Stimulated activated CD8-positive, alpha-beta memory T cell treated with anti-CD3 and anti-CD28 coated beads, Interleukin-4, amount 100 ng/mL, for 24 hours (primary cell): ENCODE measurements at regions not wholly inside any gene's neighbourhood (a gene's known extent, or its start where the extent isn't known, plus 50 kb on each side); places are given as distances from the start of the nearest gene placed in this dataset.

ENCODE experiments used
- DNase-seq: peaks from one replicate; pipeline ENCODE4 v3.0.0-alpha.2; 2020; ENCODE audit warnings: low read depth

DNA sequence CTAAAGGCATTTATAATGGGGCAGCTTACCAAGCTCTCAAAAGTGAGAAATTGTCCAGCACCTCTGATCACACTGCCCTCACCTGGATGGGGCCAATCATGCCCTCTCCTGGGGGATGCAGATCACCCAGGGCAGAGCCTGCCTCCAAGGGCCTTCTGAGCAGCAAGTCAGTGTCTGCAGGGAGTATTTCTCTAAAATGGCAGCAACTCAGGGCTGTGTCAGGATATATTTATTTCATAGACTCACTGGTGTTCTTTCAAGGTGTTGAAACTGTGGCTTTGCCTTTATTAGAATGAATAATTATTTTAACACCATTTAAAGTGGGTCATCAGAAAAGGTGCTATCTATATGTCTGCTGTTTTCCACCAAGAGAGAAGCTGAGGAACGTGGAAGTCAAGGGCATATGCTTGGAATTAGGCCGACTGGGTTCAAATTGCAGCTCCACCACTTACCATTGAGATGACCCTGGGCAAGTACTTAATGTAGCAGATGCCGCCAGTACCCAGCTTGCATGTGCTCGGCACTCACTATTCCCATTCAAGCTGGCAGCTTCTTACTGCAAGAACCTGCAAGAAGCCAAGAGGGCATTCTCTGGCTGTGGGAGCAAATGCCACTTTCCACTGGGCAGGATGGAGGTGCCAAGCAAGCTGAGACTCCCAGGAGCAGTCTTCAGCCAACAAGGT lies 590.0 kb downstream of the BCOR start:
- no peak for DNase-seq

DNA sequence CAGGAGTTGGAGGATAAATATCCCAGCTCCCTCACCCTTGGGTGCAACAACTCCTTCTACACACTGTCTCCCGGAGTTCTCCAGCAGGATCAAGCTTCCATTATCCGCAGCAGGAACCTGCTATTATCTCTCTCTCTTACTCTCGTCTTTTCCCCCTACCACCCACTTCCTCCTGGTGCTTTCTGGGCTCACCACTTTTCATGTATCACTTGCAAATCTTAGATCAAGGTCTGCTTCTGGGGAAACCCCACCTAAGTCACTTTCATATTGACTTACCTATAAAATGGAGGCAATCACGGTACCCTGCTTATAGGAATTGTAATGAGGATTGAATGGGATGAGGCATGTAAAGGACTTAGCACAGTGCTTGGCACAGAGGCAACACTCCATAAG lies 589.5 kb downstream of the BCOR start:
- DNase-seq: no peak

DNA sequence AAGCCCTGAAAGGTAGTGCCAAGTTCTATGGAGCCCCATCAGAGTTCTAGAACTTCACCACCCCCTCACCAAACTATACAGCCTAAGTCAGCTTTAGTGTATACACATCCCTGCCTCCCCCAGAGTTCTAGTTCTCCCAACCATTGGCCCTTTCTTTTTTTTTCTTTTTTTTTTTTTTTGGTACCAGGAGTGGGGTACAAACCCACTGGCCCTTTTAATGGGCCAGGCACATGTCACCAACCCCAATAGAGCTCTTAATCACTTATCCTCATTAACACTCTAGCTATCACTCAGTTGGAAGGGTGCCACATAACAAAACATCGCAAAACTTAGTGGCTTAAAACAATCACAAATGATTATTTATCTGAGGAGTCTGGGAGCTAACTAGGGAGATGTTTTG lies 588.6 kb downstream of the BCOR start:
- DNase-seq: no peak

DNA sequence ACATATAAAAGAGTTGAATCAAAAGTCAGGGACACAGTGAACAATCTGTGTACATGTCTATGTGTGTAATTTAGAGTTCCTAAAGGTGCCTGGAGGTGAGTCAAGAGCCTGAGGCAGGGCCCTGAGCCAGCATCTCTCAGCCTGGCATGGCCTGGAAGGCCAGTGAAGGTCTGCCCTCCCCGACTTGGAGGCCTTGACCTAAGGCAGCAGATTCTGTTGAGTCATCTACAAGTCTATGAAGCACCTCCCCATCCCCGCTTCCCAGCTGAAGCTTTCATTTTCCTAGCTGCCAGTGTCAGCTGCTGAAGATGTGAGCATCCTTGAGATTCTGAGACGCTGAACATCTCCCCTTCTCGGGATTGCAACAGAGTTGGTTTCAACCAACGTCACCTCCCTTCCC lies 583.9 kb downstream of the BCOR start:
- DNase-seq: no peak

DNA sequence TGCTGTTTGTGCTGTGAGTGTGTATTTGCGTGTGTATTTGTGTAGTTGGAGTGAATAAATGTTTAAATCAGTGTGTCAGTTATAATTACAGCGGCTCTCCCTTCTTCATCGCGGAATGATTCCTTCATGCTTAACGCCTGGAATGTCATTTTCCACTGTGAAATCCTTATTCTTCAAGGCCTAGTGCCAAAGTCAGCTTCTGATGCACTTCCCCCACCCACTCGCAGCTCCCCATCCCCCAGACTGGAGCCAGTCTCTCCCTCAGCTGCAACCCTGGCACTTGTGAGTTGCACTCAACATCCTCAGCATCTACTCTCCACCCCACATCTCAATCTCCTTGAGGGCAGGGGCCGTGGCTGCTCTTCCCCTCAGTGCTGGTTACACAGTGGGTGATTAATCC lies 583.0 kb downstream of the BCOR start:
- no peak for DNase-seq

DNA sequence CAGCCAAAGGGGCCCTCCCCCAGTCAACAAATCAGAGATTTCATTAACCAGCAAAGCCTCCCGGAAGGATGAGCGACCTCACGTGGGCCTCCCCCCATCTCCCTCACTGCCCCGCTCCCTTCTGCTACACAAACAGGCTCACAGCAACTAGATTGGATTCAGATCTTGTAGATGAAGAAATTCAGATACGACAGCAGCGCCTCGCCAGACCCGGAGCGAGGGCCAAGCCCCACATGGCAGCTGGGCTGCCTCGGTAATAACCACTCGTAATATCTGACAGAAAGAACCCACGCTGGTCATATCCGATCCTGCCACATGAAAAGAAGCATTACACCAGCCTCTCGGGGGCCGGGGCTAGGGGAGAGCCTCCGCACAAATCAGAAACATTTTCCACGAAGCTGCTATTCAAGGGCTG lies 581.3 kb downstream of the BCOR start:
- DNase-seq: no peak

DNA sequence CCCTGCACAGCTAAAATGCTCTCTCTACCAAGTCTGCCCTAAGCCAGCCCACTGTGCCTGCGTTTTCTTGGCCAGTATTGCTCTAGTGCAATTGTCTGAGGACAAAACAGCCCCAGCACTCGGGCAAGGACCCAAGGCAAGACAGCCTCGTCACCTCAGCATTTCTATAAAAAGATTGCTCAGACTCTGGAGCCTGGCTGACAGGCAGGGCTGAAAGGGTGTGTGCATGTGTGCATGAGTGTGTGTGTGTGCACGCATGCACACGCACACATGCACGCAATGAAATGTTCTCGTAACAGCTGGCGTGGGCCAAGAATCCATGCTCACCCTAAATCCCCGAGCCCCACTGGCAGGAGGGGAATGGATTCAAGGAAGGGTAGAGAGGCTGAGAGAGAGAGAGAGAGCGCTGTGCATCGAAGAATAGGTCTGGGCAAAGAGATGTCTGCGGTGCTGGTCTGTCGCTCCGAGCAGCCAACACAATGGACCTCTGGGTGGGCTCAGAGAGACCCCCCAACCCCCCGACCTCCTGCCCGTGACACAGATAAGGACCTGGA lies 579.2 kb downstream of the BCOR start:
- DNase-seq: no peak

DNA sequence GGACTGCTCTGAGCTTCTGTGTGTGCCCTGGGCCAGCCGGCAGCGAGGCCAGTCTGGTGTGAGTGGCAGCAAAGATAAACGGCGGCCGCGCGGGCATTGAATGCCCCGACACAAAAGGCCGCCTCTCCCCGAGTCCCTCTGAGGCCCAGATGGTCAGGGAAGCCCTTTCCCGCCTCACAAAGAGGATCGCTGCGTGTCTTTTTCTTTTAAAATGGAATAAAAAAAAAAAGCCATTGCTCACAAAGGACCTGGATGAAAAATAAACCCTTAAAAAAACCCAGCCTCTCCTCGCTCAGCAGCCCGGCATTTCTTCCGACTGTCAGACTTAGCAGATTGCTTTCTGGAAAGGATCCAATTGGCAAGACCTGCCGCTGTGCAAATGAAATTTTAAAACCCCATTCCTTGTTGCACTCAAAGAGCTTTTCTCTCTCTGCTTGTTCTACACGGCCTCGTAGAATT lies 578.7 kb downstream of the BCOR start:
- no peak for DNase-seq

DNA sequence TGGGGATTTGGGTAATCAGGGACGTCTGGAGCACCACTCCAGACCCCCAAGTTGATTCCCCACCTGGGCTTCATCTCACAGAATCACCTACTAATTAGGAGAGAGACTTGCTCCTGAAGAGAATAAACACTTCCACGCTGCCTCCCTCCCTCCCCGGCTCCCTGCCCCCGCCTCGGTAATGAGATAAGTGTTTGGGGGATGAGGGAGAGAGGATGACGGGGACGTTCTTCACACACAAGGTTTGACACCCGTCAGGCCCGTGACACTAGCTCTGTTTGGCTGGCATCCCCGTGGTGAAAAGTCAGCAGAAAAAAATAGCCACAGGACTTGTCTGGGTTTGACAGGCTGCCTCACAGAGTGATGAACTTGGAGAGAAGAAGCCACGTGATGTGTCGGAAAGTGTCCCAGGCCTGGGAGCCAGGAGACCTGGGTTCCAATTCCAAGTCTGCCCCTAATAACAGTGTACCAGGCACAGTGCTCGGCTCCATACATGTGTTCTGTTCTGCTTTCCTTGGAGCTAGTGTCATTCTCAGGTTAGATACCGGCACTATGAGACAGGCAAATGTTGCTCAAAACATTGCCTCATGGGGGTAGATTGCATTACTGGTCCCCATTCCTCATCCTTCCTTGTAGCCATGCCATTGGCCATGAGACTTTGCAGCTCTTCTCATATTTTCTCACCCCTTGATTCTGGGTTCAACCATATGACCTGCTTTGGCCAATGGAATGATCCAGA lies 578.0 kb downstream of the BCOR start:
- DNase-seq: no peak

DNA sequence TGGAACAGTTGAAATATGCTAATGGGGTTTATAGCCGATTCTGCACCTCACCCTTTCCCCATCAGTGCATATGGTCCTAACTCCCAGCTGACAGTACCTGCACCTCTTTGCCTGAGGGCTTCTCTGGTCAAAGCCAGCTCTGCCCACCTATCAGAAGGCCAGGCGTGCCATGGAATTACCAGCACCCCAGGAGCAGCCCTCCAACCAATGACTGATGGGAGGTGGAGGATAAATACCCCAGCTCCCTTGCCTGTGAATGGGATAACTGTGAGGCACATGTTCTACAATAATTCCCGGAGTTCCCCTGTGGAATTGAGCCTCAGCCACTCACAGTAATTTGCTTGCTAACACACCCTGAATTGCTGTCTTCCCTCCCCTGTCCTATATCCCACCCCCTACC lies 572.0 kb downstream of the BCOR start:
- no peak for DNase-seq

DNA sequence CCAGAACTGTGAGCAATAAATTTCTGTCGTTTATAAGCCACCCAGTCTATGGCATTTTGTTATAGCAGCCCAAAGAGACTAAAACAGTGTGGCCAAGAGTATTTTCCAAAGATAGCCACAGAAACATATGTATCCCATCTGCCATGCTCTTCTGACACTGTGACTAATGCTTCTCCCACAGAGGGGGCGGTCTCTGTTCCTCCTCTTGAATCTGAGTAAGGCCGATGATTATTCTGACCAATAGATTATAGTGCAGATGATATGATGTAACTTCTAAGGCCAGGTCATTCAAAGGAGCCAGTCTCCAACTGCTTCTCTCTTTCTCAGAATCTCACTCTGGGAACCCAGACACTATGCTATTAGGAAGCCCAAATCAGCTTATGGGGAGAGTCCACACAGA lies 570.7 kb downstream of the BCOR start:
- DNase-seq: no peak

DNA sequence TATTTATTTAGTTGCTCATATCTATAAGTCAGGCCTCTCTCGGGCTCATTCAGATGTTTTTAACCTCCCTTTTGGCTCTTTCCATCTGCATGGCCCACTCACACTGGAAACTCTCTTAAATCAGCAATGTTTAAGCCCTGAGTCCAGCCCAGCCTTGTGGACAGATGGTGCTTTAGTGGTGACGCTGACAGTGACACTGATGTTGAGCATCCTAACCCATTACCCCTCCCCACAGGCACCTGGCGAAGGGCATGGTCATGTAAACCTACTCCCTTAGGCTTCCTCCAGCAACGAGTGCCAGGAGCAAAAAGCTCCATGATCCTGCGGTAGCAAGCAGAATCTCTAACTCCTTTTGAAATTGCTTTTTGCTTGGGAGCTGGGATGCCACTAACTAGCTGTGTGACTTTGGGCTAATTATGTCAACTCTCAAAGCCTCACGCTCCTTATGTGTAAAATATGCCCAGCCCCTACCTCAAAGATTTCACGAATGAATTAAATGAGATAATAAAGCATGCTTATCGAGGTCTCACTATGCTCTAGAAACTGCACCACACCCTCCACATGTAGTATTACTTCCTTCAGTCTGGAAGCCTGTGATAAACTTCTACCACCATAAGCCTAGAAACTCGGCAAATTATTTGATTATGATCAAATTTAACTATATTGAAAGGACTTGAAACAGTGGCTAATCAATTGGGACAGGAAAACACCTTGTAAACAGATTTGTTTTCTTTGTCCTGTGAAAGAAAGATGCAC lies 569.4 kb downstream of the BCOR start:
- no peak for DNase-seq

DNA sequence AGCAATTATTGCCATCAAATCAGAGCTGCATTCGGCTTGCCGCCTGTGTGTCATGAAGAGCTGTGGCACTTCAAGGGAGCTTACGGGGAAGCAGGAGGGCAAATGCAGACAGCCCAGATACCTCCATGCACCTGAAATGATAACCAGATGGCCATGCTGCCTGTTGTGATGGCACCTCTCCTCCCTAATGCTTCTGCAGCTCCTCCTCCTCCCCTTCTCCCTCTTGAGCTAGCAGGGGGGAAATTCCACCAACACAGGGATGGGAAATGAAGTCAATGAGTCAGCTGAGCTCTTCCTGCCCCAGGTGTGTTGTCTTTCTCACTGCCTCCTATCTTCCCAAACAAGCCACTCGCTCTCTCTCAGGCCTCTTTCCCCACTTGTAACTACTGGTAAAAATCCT lies 565.0 kb downstream of the BCOR start:
- no peak for DNase-seq

DNA sequence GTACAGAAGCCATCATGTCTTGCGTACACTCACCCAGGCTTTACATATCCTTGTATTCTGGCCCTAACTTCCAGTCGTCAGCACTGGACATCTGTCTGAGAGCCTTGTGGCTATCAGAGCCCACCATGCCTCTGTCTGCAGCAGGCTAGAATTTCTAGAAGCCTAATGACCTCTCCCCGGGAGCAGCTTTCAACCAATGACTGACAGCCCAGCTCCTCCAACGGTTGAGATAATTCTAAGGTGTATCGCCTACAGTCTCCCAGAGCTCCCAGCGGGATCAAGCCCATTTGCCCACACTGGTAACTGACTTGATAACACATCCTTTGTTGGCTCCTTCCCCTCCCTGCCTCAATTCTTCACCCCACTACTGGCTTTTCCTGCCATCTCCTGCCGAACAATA lies 562.8 kb downstream of the BCOR start:
- DNase-seq: no peak

DNA sequence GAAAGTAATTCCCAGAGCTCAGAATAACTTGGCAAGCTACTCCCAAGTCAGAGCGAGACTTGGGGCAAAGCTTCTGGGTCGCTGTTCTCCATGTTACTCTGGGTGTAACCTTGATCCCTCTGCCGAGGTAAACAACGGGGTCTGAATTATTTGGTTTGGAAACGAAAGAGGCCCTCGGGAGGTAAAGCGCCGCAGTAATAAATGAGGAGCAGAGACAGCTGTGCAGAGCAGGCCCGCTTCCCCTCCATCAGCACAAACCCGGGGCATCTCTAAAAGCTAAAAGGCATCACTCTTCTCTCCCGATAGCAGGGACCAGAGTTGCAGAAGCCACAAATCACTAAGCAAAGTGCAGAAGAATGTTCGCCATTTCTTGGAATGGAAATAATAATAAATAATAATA lies 561.5 kb downstream of the BCOR start:
- DNase-seq: no peak

DNA sequence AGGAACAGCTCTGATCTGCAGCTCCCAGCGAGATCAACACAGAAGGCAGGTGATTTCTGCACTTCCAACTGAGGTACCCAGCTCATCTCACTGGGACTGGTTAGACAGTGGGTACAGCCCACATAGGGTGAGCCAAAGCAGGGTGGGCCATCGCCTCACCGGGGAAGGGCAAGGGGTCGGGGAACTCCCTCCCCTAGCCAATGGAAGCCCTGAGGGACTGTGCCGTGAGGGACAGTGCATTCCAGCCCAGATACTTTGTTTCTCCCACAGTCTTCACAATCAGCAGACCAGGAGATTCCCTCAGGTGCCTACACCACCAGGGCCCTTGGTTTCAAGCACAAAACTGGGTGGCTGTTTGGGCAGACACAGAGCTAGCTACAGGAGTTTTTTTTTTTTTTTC lies 555.9 kb downstream of the BCOR start:
- DNase-seq: no peak

DNA sequence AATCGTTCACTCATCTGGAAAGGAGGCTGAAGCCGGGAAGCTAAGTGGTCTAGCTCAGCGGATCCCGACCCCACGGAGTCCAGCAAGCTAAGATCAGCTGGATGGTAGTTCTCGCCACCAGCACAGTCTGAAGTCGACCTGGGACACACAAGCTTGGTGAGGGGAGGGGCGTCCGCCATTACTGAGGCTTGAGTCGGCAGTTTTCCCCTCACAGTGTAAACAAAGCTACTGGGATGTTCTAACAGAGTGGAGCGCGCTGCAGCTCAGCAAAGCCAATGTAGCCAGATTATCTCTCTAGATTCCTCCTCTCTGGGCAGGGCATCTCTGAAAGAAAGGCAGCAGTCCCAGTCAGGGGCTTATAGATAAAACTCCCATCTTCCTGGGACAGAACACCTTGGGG lies 555.4 kb downstream of the BCOR start:
- no peak for DNase-seq

DNA sequence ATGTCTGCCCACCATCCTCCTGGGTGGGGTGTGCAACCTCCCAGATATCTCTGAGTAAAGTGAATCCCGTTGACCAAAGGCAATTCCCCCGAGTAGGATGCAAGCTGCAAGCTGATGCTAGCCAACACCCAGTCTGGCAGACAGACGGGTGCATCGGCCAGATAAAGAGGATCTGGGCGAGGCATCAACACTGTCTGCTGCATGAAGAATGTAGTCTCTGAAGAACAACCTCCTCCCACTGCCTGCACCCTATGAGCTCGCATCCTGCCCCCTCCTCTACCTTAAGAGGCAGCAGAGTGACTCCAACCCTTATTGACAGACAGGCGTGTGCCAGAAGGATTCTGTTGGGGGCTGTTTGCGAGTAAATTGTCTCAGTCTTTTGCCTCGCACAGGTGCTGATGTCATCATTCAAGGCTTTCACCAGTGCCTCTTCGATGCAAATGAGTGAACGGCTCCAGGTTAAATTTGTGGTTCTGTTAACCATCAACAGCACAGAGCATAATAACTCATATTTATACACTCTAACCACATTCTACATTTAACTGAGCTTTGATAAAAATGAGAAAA lies 546.9 kb downstream of the BCOR start:
- no peak for DNase-seq

DNA sequence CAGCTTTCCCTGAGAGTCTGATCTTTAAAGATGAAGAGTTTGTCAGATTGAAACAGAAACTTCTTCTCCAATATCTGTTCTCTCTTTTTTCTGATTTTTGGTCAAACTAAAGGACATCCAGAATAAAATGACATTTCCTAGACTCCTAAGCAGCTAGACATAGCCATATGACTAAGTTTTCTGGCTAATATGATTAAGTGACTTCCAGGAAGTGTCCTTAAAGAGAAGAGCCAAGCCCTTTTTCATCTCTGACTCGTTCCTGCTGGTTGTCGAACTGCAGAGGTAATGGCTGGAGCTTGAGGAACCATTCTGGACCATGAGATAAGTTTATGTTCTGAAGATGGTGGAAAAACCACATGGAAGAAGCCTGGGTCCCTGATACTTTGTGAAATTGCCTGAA lies 546.0 kb downstream of the BCOR start:
- no peak for DNase-seq

DNA sequence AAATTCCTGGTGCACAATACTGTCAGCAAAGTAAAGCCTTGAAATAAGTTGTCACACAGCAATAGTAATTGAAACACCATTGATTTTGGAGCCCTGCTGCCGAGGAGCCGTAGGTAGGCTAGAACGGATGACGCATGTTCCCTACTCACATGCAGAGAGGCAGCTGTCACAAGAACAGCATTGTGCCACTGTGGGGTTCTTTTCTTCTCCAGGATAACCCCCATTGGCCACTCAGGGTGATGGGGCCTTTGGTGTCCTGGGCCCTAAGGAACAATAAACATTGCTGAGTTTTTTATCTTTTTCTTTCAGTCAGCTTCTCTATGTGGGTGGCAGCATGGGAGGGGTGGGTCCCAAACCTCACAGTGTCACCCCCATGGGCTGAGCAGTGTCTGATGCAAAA lies 542.3 kb downstream of the BCOR start:
- DNase-seq: no peak

DNA sequence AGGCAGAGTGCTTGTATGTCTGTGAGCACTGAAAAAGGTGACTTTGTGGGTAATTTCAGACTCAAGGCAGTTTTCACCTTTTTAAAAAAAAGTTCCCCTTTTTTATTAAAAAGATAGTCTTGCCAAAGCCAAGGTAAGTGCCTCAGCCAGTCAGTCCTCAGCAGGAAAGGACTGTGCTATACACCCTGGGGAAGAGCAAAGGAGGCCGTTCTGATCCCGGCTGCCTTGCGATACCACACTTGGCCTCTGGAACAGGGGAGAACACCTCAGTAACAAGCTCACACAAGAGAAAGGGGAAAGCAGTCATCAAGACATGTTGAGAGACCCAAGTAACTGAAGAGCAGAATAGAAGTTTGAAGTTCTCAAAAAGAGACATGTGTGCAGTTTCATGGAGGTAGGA lies 541.7 kb downstream of the BCOR start:
- no peak for DNase-seq

DNA sequence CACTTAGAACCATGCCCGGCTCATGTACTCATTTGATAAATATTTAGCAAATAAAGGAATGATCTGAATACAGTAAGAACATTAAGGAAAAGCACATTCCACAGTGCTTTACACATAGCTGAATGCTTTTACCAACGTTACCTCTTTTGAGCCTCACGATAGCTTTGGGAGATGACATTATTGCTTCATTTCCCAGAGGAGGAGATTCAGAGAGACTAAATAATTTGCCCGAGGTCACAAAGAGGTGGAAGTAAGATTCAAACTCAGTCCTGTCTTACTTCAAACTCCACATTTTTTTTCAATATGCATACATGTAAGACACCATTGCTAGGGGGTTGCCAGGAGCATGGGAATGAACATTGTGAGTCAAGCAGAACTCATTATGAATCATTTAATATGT lies 538.5 kb downstream of the BCOR start:
- no peak for DNase-seq

DNA sequence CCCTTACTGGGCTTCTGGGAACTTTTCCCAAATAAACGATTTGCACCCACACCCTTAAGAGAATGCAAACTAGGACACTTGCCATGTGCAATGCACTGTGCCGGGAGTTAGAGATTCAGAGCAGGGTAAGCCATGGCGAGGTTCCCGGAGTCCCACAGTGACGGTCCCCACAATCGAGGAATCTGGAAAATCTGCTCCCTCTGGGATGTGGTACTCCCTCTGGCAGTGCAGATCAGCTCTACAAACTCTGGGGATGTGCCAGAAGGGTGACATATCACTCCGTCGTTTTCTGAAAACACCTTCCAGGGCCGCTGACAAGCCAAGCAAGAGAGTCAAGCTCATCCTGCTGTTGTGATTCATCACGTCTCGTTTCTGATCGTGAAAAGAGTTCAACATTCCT lies 537.5 kb downstream of the BCOR start:
- no peak for DNase-seq
